HepG2 (cell line): ENCODE measurements at regions not wholly inside any gene's neighbourhood (a gene's known extent, or its start where the extent isn't known, plus 50 kb on each side); places are given as distances from the start of the nearest gene placed in this dataset.

Source experiments
- HDAC6 ChIP-seq: fragments of 200-600 bp; sonication (generic); IDR thresholded peaks from 2 replicates; pipeline ENCODE4 v1.7.0; 2017; ENCODE audit warnings: mild to moderate bottlenecking, antibody characterized with exemption, low read length, low read depth
- ZNF703 ChIP-seq: sonication (generic); formaldehyde crosslinking; IDR thresholded peaks from 2 replicates; pipeline ENCODE4 v1.5.1; 2020; ENCODE audit warnings: missing genetic modification reagents, mild to moderate bottlenecking, moderate library complexity, borderline replicate concordance
- TF ChIP-seq, protein P1 (sequence below): sonication (generic); formaldehyde crosslinking; IDR thresholded peaks from 2 replicates; pipeline ENCODE4 v1.4.0; 2020; ENCODE audit warnings: mild to moderate bottlenecking, missing genetic modification reagents

DNA sequence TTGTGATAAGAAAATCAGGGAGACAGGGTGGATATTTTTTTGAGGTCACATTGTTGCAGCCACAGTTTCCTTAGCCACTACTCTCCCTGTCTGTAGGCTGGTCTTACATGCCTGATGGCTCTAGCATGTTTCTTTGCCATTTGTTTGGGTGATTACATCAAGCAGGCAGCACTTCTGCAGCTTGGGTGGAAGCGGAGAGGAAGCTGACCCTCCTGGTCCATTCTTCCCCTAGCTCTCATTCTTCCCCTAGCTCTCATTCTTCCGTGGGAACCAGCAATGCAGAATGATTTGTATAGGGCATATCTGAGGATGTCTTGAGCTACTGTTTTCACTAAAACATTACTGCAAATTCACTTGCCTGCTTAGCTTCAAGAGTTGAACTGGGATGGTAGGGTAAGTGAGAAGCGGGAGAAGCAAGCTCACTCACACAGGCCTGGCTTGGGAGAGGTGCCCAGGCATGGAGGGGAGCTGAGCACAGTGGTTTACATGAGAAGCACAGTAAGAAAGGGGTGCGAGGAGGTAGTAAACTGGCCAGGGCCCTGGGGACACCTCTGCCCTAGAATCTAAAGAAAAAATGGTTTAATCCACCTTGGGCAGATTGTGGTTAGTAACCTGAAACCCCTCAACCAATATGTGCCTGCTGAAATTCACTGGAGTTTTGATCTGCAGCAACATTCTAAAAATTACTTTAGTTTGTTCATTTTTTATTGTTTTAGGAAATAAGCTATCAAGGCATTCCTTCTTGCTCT, 538.9 kb downstream of the RFC3 start:
- TF ChIP-seq, protein P1, sequence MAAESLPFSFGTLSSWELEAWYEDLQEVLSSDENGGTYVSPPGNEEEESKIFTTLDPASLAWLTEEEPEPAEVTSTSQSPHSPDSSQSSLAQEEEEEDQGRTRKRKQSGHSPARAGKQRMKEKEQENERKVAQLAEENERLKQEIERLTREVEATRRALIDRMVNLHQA (CRISPR knock-in tag), result no peak
- no peak for TF ChIP-seq HDAC6
- no peak for TF ChIP-seq ZNF703 (CRISPR knock-in tag)
